ENCODE measurements at regions not wholly inside any gene's neighbourhood (a gene's known extent, or its start where the extent isn't known, plus 50 kb on each side); places are given as distances from the start of the nearest gene placed in this dataset.

GRCh38 chr14:99080306-99080705 lies 191.7 kb downstream of the BCL11B start:
- DNase-seq (ENCODE audit: low spot score) (no peak), ATAC-seq (no peak)

GRCh38 chr14:99081156-99081765 lies 190.7 kb downstream of the BCL11B start:
- DNase-seq (ENCODE audit: low spot score): no peak
- ATAC-seq: no peak

More at GRCh38 chr14:99080306-99080705, 191.7 kb downstream of the BCL11B start:
- intact Hi-C loops (cut with DNase I): no loop called here

GRCh38 chr14:99081880-99082279 lies 190.1 kb downstream of the BCL11B start:
- ATAC-seq (no peak), DNase-seq (ENCODE audit: low spot score) (no peak)
- intact Hi-C loops (cut with DNase I): no loop called here

More at GRCh38 chr14:99081156-99081765, 190.7 kb downstream of the BCL11B start:
- intact Hi-C loops (cut with DNase I): no loop called here

- no peak for ATAC-seq
- intact Hi-C loops (cut with DNase I): no loop called here
- no peak for DNase-seq (ENCODE audit: low spot score)
Observed at GRCh38 chr14:99093532-99094517, 178.2 kb downstream of the BCL11B start.

GRCh38 chr14:99094901-99095300 lies 177.1 kb downstream of the BCL11B start:
- ATAC-seq: no peak
- no peak for DNase-seq (ENCODE audit: low spot score)
- intact Hi-C loops (cut with DNase I): no loop called here

GRCh38 chr14:99095369-99095768 lies 176.6 kb downstream of the BCL11B start:
- DNase-seq (ENCODE audit: low spot score) (no peak), ATAC-seq (no peak)
- intact Hi-C loops (cut with DNase I): no loop called here

DNA sequence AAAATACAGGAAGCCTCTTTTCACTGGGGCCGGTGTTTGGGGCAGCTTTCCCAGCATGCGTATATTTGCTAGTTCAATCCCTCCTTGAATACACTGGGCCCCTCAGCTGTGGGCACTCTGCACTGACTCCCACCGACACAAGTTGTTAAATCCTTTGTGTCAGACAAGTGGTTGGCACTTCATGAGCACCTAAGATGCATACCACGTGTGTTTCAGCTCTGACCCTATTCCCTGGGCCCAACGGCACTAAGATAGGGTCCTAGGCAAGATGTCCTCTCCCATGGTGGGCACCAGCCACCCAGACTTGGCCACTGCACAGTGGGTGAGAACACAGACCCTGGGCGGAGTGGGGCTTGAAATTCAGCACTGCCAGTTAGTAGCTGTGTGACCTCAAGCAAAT lies 173.8 kb downstream of the BCL11B start:
- no peak for DNase-seq (ENCODE audit: low spot score)
- intact Hi-C loops (cut with DNase I): no loop called here
- no peak for ATAC-seq

DNA sequence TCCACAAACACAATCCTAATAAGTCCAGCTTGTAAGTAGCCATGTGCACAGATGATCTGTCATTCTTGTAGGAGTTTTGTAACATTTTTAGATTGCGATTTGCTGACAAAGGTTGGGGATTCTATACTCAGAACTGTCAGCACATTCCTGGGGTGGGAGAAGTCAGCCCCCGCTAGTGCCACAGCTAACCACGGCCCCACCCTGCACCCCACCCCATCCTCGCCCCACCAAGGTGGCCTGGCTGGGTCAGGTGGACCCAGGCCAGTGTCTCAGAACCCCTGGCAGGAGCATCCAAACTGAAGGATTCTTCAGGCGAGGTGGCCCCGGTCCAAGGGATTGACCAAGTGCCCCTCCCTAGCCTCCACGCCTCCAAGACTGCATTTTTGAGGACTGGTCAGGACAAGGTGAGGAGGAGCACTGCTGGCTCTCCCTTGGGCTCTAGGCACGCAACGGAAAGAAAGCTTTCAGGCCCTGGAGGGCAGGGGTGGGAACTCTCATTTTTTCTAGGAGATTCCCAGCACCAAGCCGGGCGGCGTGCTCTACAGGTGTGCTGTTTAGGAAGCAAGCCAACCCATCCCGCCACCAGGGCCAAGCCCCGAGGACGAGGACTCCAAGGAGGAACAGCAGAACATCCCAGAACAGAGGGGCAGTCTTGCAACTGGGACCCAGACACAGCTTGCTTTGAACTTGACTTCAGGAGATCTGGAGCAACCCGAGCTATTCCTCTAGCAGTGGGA lies 172.8 kb downstream of the BCL11B start:
- peak; percentile 41 for ATAC-seq
- no peak for DNase-seq (ENCODE audit: low spot score)
- intact Hi-C loops (cut with DNase I): no loop called here

DNA sequence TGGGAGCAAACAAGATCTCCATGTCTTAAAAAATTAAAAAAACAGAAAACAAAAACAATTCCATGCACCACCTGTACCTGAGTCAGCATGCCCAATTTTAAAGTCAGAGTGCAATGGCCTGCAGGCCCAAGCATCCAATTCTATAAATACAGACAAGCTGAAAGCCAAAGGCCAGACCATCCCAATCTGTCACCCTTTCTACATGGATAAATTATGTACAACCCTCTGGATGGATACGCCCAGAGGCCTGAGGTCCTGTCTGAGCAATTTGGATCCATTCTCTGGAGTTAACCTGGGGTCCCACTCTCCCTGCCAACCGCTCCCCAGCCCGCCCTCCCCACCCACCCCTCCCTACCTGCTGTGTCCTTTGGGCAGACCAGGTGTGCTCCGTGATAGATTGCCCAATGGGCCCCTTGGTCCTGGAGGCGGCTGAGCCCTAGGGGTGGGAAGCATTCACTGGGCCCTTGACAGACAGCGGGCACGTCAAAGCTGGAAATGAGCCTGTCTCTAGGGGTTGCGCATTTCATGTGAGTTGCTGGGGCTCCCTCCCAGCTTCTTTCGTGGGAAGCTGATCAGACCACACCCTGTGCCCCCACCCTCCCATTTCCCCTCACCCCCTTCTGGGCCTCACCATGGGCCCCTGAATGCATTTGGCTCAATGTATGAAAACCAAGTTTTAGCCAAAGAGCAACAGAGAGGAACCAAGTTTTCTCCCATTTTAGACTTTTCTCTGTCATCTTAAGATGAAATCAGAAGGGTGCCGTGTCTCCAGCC lies 171.3 kb downstream of the BCL11B start:
- ATAC-seq (no peak), DNase-seq (ENCODE audit: low spot score) (no peak)
- intact Hi-C loops (cut with DNase I): no loop called here

GRCh38 chr14:99101855-99102461 lies 170.0 kb downstream of the BCL11B start:
- DNase-seq (ENCODE audit: low spot score) (no peak), ATAC-seq (no peak)
- intact Hi-C loops (cut with DNase I): no loop called here

DNA sequence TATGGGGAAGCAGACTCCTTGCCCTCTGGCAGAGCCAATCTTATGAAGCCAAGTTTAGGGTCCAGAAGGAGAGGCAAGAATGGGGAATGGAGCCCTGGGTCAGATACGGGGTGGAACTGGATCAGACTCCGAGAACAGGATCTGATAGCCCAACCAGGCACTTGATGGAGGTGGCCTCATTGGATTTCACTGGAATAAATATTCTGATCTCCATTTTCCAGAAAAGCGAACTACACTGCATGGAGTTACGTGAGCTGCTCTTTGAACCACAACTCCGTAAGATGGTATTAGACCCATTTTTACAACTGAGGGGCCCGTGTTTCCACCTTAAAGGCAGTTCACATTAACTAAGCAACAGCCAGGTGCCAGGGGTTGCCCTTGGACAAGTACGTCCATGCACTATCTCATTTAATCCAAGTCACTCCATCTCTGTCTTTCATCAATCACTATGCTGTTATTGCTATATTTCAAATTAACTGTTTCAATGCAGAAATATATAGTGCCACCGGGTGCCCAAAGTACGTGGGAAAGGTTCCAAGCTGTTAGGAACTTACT lies 155.2 kb downstream of the BCL11B start:
- DNase-seq (ENCODE audit: low spot score) (no peak), ATAC-seq (no peak)
- intact Hi-C loops (cut with DNase I): no loop called here

DNA sequence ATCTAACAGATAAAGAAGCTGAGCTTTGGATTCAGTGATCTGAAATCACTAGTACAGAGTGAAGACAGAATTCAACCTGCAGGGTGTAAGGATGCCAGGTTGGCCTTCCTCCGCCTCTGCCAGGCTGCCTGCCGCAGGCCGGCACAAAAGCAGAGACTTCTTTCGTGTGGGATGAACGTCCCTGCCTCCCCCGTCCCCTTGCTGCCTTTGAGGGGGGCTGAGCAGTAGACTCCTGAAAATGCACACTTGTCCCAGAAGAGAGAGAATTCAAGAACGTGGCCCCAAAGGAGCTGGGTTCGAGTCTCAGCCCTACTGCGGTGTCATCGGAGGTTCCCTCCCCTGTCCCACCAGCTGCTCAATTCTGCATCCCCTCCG lies 154.3 kb downstream of the BCL11B start:
- ATAC-seq: no peak
- intact Hi-C loops (cut with DNase I): no loop called here
- DNase-seq (ENCODE audit: low spot score): no peak

- intact Hi-C loops (cut with DNase I): no loop called here
- ATAC-seq (no peak), DNase-seq (ENCODE audit: low spot score) (no peak)
Observed at GRCh38 chr14:99118046-99118721, 153.8 kb downstream of the BCL11B start.

DNA sequence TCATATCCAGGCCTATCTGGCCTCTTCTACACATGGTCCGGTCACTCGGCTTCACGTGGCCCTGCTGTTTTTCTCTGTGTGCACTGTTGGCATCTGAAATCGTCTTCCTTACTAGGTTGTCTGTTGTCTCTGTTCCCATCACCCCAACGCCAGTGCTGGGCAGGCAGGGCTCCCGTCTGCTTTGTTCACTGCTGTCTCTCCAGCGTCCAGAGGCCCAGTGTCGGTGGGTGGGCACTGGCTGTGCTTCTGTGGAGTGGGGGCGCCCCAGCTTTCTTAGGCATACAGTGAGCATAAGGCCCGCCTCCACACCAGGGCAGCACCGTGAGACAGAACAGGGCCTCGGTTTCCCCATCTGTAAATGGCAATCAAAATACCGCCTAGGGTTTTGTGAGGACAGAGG lies 153.1 kb downstream of the BCL11B start:
- DNase-seq (ENCODE audit: low spot score): no peak
- ATAC-seq: no peak

More for the DNA sequence above, 153.1 kb downstream of the BCL11B start:
- intact Hi-C loops (cut with DNase I): no loop called here
